Prostate gland (tissue), 2 donors: ENCODE measurements at regions not wholly inside any gene's neighbourhood (a gene's known extent, or its start where the extent isn't known, plus 50 kb on each side); places are given as distances from the start of the nearest gene placed in this dataset.

Experiments
- DNase-seq: peaks from one replicate; pipeline ENCODE4 v3.0.0-alpha.2; 2019; ENCODE audit warnings: low spot score
- H3K27ac ChIP-seq, 2 donors: fragments of 200-600 bp; sonication (generic); 2 replicates each; pipeline ENCODE4 v1.5.1; 2017 to 2019
- H3K27me3 ChIP-seq: fragments of 200-600 bp; sonication (generic); replicated peaks from 2 replicates; pipeline ENCODE4 v1.5.1; 2019; ENCODE audit not compliant: insufficient read depth
- H3K36me3 ChIP-seq, 2 donors: fragments of 200-600 bp; sonication (generic); 1 replicate in 1 of 2; 2 replicates in 1 of 2; pipeline versions ENCODE4 v1.5.1 to v1.8.1; 2017 to 2019
- H3K4me1 ChIP-seq: fragments of 200-600 bp; sonication (generic); replicated peaks from 2 replicates; pipeline ENCODE4 v1.5.1; 2019
- H3K4me3 ChIP-seq, 2 donors: fragments of 200-600 bp; sonication (generic); 2 replicates each; pipeline ENCODE4 v1.5.1; 2017 to 2019
- H3K9me3 ChIP-seq: fragments of 200-600 bp; sonication (generic); 2 replicates; pipeline ENCODE4 v1.5.1; 2017
- POLR2A ChIP-seq: fragments of 450-650 bp; IDR thresholded peaks from one replicate; pipeline ENCODE4 v1.6.1; 2016; ENCODE audit warnings: antibody characterized with exemption, mild to moderate bottlenecking
- POLR2AphosphoS5 ChIP-seq: sonication (generic); formaldehyde crosslinking; IDR thresholded peaks from one replicate; pipeline ENCODE4 v1.6.1; 2017; ENCODE audit warnings: antibody characterized with exemption
- WGBS: methylation state at CpG from one replicate; pipeline ENCODE4 v1.1.5; 2018; 5-methylcytosine and 5-hydroxymethylcytosine counted together
- intact Hi-C: fragments of 100-400 bp; cut with DNase I; formaldehyde crosslinking; loops from one replicate; pipeline ENCODE4 v1.14.2; 2022
- TF ChIP-seq, protein P1 (sequence below), 4 experiments: fragments of 200-600 bp in 2 of 4; fragments of 450-650 bp in 2 of 4; sonication (generic) in 2 of 4; IDR thresholded peaks; 1 replicate in 3 of 4; 2 replicates in 1 of 4; pipeline ENCODE4 v1.5.1; 2016 to 2019; ENCODE audit warnings: antibody characterized with exemption in 4 of 4, mild to moderate bottlenecking in 2 of 4, moderate library complexity in 2 of 4

DNA sequence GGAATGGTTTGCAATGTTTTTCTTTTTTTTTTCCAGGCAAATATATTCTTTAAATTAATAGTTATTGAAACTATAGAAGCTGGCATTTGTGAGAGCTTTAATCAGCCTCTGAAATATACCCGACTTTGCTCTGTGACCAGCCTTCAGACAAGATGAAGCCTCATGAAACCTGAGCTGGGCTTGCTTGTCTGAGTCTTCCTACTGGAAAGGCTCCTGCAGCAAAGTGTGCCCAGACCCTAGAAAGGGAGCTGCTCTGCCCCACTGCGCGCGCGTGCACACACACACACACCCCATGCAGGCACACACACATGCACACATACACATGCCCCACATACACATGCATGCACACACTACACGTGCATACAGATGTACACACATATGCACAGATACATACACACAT lies 203.3 kb upstream of the NT5C1B start:
- Histone ChIP-seq H3K27me3 (no peaks in the 10 kb centered on the region), H3K4me3 (no peak overlapping the region), H3K27ac (no peak overlapping the region), H3K36me3 (no peaks in the 10 kb centered on the region), H3K9me3 (no peaks in the 10 kb centered on the region), H3K4me1 (no peaks in the 10 kb centered on the region)
- WGBS = 68% methylated on average over 6 of the region's 6 CpGs
- TF ChIP-seq POLR2AphosphoS5 (no peak), POLR2A (no peak)
- TF ChIP-seq, protein P1, sequence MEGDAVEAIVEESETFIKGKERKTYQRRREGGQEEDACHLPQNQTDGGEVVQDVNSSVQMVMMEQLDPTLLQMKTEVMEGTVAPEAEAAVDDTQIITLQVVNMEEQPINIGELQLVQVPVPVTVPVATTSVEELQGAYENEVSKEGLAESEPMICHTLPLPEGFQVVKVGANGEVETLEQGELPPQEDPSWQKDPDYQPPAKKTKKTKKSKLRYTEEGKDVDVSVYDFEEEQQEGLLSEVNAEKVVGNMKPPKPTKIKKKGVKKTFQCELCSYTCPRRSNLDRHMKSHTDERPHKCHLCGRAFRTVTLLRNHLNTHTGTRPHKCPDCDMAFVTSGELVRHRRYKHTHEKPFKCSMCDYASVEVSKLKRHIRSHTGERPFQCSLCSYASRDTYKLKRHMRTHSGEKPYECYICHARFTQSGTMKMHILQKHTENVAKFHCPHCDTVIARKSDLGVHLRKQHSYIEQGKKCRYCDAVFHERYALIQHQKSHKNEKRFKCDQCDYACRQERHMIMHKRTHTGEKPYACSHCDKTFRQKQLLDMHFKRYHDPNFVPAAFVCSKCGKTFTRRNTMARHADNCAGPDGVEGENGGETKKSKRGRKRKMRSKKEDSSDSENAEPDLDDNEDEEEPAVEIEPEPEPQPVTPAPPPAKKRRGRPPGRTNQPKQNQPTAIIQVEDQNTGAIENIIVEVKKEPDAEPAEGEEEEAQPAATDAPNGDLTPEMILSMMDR (IDR thresholded peaks at IDR 0.05) = no peak
- intact Hi-C loops = loop anchor here (10.0 kb wide), 1 partner anchor 818 kb away; no protein-coding TSS in a partner anchor
- no peak for DNase-seq

DNA sequence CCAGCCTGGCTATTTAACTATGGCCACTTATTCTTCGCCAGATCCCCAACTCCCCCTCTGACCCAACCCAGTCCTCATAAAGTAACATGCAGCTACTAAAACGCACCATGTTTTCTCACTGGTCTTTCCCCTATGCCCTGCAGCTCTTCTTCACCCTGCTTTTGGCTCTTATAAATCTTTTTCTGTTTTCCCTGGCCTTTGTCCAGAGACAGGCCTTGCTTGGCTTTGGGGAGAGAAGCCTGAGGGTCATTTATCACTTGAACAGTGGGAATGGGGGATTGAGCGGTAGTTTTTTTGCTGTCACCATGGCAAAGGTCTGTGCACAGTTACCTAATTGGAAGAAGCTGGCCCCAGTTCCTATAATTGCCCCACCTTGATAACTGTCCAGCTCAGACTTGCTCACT lies 202.9 kb upstream of the NT5C1B start:
- TF ChIP-seq, protein P1 (IDR thresholded peaks at IDR 0.05) = no peak
- TF ChIP-seq POLR2AphosphoS5 (no peak), POLR2A (no peak)
- no peaks in the 10 kb centered on the region for H3K9me3 ChIP-seq
- DNase-seq = no peak
- WGBS = 27% methylated on average over 3 of the region's 3 CpGs
- H3K36me3 ChIP-seq = no peaks in the 10 kb centered on the region
- no peaks in the 10 kb centered on the region for H3K4me1 ChIP-seq
- no peaks in the 10 kb centered on the region for H3K27me3 ChIP-seq
- intact Hi-C loops = loop anchor here (10.0 kb wide), 1 partner anchor 817 kb away; no protein-coding TSS in a partner anchor
- no peak overlapping the region for H3K4me3 ChIP-seq
- H3K27ac ChIP-seq = no peak overlapping the region

DNA sequence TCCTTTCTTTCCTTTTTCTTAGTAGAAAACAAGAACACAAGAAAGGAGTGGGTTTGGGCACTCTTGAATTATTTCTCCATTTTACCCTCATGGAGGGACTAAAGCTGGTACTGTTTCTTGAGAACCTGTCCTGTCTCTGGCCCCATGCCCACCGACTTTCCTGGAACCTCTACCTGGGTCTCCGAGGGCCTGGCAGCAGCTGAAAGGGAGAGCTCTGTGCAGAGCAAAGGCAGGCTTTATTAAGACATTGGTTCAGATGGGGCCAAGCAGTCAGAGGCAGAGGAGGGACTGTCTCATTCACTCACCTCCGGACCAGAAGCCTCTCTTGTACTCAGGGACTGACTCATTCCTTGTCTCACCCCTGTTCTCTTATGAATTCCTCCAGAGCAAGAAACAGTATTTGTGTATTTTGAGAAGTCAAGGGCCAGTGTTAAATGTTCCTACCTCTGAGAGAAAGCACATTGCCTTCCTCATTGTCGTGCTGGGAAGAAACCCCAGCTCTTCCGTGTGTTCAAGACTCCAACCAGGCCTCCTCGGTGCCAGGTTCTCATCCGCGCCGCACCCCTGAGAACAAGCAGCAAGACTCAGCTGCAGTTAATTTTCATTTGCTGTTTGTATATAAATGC lies 201.9 kb upstream of the NT5C1B start:
- whole genome bisulfite sequencing = 81% methylated on average over 9 of the region's 9 CpGs
- TF ChIP-seq POLR2A = no peak
- TF ChIP-seq, protein P1 (IDR thresholded peaks at IDR 0.05) = no peak
- no peak for TF ChIP-seq POLR2AphosphoS5
- Histone ChIP-seq H3K27ac (no peak overlapping the region), H3K4me3 (no peak overlapping the region), H3K9me3 (no peaks in the 10 kb centered on the region), H3K36me3 (no peaks in the 10 kb centered on the region), H3K27me3 (no peaks in the 10 kb centered on the region), H3K4me1 (no peaks in the 10 kb centered on the region)
- DNase-seq = no peak
- intact Hi-C loops = loop anchor here (10.0 kb wide), 1 partner anchor 816 kb away; no protein-coding TSS in a partner anchor

DNA sequence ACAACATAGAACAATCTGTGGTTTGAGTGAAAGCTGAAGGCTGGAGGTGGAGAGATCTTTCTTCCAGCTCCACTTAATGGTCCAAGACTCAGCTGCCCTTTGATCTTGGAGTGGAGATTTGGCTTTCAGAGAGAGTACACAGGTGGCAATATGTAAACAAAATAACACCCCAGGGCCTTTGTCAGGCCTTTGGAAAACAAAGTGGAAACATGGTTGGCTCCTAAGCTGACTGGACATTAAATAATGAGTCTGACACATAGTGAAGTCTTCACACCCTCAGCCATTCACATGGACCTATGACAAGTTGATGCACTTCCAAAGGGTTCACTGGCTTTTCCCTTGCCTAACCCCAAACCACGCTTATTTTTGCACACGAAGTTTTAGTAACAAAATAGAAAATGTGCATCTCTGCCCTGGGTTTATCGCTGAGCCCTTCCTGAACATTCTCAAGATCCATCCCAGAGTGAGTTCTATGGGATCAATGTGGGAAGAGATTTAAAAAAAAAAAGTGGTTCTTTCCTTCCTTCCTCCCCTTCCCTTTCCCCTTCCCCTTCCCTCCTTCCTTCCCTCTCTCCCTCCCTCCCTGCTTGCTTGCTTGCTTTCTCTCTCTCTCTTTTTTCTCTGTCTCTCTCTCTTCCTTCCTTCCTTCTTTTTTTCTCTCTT lies 201.3 kb upstream of the NT5C1B start:
- intact Hi-C loops = loop anchor here (10.0 kb wide), 1 partner anchor 816 kb away; no protein-coding TSS in a partner anchor
- no peak for DNase-seq
- Histone ChIP-seq H3K4me3 (no peak overlapping the region), H3K27ac (no peak overlapping the region), H3K27me3 (no peaks in the 10 kb centered on the region), H3K4me1 (no peaks in the 10 kb centered on the region), H3K9me3 (no peaks in the 10 kb centered on the region), H3K36me3 (no peaks in the 10 kb centered on the region)
- TF ChIP-seq, protein P1 (IDR thresholded peaks at IDR 0.05) = no peak
- TF ChIP-seq POLR2AphosphoS5 = no peak
- TF ChIP-seq POLR2A = no peak
- 96% methylated on average over 3 of the region's 3 CpGs for WGBS

DNA sequence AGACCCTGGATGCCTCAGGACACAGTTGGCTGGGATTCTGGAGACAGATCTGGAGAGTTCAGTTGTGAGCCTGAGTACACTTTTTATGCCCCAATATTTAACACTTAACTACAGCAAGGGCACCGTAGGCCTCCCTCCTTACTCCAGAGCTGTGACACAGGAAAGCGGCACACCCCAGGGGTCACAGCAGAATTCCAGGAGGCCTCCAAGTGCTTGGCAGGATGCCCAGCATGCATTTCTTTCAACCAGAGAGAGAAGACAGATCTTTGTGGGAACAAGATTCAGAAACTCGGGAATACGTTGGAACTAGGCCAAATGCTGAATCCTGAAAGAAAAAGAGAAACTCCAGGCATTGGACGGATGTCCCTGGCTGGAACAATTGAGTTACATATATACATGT lies 199.2 kb upstream of the NT5C1B start:
- WGBS = 72% methylated on average over 5 of the region's 5 CpGs
- Histone ChIP-seq H3K27me3 (no peaks in the 10 kb centered on the region), H3K4me1 (no peaks in the 10 kb centered on the region), H3K27ac (no peak overlapping the region), H3K9me3 (no peaks in the 10 kb centered on the region), H3K4me3 (no peak overlapping the region), H3K36me3 (no peaks in the 10 kb centered on the region)
- intact Hi-C loops = no loop called here
- TF ChIP-seq, protein P1 (IDR thresholded peaks at IDR 0.05) = no peak
- TF ChIP-seq POLR2A (no peak), POLR2AphosphoS5 (no peak)
- DNase-seq = no peak
